Renal pelvis (tissue), 1 donor: ENCODE measurements at regions not wholly inside any gene's neighbourhood (a gene's known extent, or its start where the extent isn't known, plus 50 kb on each side); places are given as distances from the start of the nearest gene placed in this dataset.
"Not testable (repeated sequence)": the region's sequence is repeated elsewhere in the genome, so short reads cannot be mapped to it uniquely, and the experiment has no call there.

ENCODE experiments used
- DNase-seq: peaks from one replicate; pipeline ENCODE4 v3.0.0-alpha.2; 2013

- DNase-seq = no peak
Observed at GRCh38 chr1:193402977-193403376, 216.6 kb upstream of the B3GALT2 start.

DNA sequence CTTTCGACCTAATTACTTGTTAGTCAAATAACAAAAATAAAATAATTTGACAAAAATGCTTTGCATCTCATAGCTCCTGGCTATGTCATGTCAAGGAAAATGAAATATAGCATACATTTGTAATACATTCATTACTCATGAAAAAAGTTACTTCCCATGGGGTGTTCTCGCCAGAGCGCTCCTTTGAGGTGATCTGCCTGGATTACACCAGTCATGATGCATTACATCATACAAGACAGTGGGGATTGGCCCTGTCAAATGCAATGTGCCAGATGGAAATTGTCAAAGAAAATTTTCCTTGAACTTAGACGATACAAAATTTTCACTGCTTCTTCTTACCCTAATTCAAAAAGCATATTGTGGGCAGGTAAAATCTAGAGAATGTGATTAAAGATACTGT lies 215.6 kb upstream of the B3GALT2 start:
- no peak for DNase-seq

DNA sequence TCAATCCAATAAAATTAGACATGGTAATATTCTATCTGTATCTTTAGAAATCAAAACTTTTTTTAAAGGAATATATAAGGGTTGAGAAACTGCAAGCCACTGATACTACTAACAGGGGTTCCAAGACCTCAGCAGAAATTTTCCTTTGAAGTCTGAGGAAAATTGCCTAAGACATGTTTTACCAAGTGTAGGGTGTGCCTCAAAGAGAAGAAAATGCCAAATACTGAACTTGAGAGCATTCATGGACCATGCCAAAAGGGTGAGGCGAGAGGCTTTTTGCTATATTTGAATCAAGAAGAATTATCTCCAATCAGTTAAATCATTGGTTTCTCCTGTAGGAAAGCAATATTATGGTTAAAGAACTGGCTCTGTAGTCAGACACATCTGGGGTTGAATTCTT lies 207.9 kb upstream of the B3GALT2 start:
- DNase-seq = no peak

DNA sequence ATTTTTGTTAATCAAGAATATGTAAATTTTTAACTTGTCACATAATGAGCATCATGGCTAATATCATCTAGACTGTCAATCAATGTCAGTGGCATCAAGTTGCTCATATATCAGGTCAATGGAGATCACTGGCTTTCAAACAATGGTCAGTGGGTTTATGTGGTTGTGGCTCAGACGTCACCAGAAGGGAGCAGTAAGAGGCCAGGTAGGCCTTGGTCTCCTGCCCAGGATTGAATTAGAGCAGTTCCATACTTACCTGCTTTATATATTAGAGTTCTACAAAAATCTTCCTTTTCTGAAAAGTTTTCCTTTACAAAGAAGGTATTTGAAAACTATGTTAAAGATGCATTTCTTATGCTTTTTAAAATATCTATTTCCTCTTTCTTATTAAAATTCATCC lies 206.3 kb upstream of the B3GALT2 start:
- no peak for DNase-seq

DNA sequence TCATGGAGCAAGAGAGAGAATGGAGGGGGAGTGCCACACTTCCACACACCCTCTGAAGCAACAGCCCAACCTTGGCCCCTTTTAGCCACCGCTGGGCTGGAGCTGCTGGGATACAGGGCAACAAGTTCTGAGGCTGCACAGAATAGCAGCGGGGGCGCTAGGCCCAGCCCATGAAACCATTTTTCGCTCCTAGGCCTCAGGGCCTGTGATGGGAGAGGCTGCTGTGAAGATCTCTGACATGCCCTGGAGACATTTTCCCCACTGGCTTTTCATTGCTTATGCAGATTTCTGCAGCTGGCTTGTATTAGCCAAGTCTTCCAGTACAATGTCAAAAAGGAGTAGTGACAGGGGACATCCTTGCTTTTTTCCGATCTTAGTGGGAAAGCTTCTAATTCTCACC lies 202.3 kb upstream of the B3GALT2 start:
- DNase-seq = no peak

- no peak for DNase-seq
Observed at GRCh38 chr1:193388165-193388564, 201.8 kb upstream of the B3GALT2 start.

DNA sequence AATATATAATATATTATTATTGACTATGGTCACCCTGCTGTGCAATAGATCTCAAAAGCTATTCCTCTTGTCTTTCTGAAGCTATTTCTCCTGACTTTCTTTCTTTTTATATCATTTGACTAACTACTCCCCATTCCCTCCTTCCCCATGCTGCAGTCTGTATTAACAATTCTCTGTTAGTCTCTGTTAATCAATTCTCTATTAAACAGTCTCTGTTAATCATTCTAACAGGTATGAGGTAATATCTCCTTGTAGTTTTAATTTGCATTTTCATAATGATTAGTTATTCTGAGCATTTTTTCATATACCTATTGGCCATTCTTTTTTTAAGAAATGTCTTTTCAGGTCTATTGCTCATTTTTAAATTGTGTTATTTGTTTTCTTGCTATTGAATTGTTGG lies 201.0 kb upstream of the B3GALT2 start:
- no peak for DNase-seq

GRCh38 chr1:193378451-193378850 lies 192.0 kb upstream of the B3GALT2 start:
- not testable (repeated sequence) for DNase-seq

DNA sequence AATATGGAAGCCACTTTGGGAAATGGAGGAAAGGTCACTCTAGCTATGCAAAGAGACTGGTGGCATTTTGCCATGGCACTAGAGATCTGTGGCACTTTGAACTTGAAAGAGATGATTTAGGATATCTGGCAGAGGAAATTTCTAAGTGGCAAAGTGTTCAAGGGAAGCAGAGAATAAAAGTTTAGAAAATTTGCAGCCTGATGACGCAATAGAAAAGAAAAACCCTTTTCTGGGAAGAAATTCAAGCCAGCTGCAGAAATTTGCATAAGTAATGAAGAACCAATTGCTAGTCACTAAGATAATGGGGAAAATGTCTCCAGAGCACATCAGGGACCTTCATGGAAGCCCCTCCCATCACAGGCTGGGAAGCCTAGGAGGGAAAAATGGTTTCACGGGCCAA lies 191.1 kb upstream of the B3GALT2 start:
- DNase-seq = no peak

- DNase-seq = no peak
Observed at GRCh38 chr1:193372553-193372952, 186.1 kb upstream of the B3GALT2 start.

- no peak for DNase-seq
Observed at GRCh38 chr1:193368302-193368701, 181.9 kb upstream of the B3GALT2 start.

GRCh38 chr1:193367863-193368262 lies 181.4 kb upstream of the B3GALT2 start:
- DNase-seq = no peak

DNA sequence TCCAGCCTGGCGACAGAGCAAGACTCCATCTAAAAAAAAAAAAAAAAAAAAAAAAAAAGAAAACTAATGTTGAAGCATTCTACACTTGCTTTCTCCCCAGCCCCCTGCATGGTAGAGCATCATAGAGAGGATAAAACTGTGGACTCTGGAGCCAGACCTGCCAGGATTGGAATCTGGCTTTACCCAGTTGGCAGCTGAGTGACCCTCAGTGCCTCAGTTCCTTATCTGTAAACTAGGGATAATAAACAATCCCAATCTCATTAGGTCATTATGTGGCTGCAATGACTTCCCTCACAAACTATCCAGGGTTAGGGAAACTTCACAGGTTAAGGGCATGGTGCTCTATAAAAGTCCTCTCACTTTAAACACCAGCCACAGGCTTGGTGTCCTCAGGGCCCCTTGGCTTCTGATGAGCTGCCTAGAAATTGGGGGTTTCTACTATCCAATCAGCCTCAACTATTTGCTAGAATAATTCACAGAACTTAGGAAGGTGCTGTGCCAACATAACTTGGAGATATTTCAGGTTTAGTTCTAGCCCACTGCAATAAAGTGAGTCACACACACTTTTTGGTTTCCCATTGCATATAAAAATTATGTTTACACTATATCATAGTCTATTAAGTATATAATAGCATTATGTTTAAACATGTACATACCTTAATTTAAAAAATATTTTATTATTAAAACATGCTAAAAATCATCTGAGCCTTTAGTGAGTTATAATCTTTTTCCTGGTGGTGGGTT lies 180.5 kb upstream of the B3GALT2 start:
- no peak for DNase-seq

GRCh38 chr1:193365966-193366365 lies 179.6 kb upstream of the B3GALT2 start:
- no peak for DNase-seq

DNA sequence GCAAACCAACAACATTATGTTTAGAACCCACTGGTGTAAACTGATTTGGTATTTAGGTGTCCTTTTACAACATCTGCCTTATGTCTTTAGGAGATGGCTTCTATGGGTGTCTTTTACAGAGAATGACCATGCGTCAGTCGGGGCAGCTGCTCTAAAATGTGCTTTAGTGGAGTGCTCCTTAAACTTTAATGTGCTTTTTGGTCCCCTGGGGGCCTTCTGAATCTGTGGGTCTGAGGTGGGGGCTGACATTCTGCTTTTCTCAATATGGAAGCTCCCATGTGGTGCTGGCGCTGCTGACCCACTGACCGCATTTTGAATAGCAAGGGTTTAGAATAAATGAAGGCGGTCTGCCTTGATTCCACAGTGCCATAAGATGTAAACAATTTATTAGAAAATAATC lies 173.2 kb upstream of the B3GALT2 start:
- no peak for DNase-seq

DNA sequence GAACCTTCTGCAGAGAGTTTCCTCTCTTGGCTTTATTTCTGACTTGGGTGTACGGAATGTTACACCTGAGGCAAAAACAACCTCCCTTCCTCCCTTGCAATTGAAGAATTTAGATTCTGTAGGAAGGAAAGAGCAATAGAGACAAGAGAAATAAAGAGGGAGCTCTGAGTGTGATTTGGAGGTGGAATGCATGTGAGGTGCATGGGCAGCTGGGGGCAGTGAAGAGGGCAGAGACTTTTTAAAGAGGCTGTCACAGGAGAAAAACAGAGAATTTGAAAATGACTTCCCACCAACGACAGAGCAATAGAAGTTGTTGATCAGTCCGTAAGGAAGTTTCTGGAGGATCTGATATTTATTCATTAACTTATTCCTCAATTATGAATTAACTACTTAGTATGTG lies 172.0 kb upstream of the B3GALT2 start:
- no peak for DNase-seq

- no peak for DNase-seq
Observed at GRCh38 chr1:193356249-193356648, 169.8 kb upstream of the B3GALT2 start.

GRCh38 chr1:193355626-193356025 lies 169.2 kb upstream of the B3GALT2 start:
- DNase-seq = no peak

GRCh38 chr1:193355178-193355577 lies 168.8 kb upstream of the B3GALT2 start:
- DNase-seq = no peak

GRCh38 chr1:193348769-193349535 lies 162.5 kb upstream of the B3GALT2 start:
- no peak for DNase-seq

DNA sequence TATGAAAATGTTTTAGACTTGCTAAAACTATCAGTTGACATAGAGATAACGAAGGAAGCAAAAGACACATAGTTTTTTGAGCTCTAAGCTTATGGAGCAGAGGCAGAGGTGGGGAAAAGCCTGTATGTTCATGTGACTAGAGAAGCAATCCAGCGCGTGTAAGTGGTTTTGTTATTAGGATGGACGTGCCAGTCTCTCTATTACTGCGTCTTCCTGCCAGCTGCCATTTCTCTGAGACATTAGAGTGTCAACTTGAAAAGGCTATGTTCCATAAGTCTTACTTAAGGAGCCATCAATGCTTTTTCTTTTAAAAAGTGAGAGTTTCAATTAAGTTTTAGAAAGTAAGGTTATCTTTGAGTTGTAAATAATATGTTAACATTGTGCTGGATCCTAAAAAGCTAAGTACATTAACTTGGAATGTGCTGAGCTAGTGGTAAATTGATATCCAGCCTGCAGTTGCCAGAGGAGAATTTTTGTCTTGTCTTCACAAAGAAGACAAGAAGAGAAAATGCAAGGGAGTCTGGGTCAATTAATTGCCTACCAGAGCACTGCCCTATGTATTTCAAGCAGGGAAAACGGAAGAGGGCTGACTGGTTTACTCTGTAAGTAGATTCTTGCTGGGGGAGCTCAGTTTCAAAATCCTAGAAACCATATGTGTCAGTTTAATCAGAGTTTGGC lies 161.8 kb upstream of the B3GALT2 start:
- DNase-seq = peak; percentile 59

DNA sequence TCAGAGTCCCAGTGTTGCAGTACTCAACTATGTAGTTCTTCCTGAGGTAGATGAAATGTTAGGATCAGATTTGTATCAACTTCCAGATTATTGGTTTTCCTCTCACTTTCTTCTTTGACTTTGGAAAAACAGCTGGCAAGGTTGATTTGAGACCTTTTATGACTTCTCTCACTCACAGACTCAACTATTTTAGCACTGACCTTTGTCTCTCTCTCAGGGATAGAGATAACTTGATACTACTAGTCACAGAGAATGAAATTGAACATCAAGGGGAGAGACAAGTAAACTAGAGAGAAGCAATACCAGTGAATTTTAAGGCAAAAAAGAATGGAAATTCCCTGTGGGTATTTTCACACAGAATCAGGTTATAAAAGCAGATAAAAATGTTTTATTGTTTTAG lies 159.7 kb upstream of the B3GALT2 start:
- DNase-seq = no peak

- no peak for DNase-seq
Observed at GRCh38 chr1:193342811-193343210, 156.4 kb upstream of the B3GALT2 start.
